ENCODE measurements at regions not wholly inside any gene's neighbourhood (a gene's known extent, or its start where the extent isn't known, plus 50 kb on each side); places are given as distances from the start of the nearest gene placed in this dataset.
A peak's percentile ranks its signal among the peaks of the same experiment; 100 is the strongest.

DNA sequence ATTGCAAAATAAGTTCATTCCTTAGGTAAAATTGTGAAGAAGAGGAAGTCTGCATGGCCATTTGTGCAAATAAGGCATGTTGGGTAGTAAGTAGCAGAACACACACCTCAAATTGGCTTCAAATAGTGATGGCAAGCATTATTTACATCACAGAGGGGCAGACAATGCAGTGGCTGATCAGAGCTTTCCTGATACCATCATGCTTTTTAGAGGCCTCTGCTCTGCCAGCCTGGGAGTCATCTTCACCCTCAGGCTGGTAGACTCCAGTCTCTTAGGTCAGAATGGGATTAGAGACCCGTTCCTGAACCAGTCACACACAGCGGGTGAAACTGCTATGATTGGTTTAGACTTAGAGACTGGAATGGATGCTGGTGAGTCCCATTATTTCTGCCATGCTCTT, 396.0 kb upstream of the MCTP2 start:
- Histone ChIP-seq H3K27ac (no peak overlapping the region), H3K4me1 (no peaks in the 10 kb centered on the region), H3K27me3 (no peaks in the 10 kb centered on the region), H3K4me3 (no peak overlapping the region), H3K9me3 (peaks cover 0 to 2% (median 0%) of the 10 kb centered on the region in 4 donors), H3K36me3 (no peaks in the 10 kb centered on the region)
- no peak for TF ChIP-seq POLR2A (IDR thresholded peaks at IDR 0.05)
- no peak for TF ChIP-seq EP300 (IDR thresholded peaks at IDR 0.05)
- TF ChIP-seq CTCF (IDR thresholded peaks at IDR 0.05): no peak
- 83 to 100% methylated on average over 2 of the region's 2 CpGs for WGBS, 2 donors
- no peak for DNase-seq (ENCODE audit: low spot score in 2 of 2)

- Histone ChIP-seq H3K27ac (no peak overlapping the region), H3K4me3 (no peak overlapping the region), H3K27me3 (no peaks in the 10 kb centered on the region), H3K9me3 (no peaks in the 10 kb centered on the region), H3K36me3 (no peaks in the 10 kb centered on the region), H3K4me1 (no peaks in the 10 kb centered on the region)
- WGBS, 2 donors: 44 to 58% methylated on average over 1 of the region's 1 CpG
- no peak for TF ChIP-seq EP300 (IDR thresholded peaks at IDR 0.05)
- no peak for TF ChIP-seq POLR2A (IDR thresholded peaks at IDR 0.05)
- no peak for TF ChIP-seq CTCF (IDR thresholded peaks at IDR 0.05)
- DNase-seq (ENCODE audit: low spot score in 2 of 2): no peak
Measured at GRCh38 chr15:93831641-93832040, 399.7 kb upstream of the MCTP2 start.

DNA sequence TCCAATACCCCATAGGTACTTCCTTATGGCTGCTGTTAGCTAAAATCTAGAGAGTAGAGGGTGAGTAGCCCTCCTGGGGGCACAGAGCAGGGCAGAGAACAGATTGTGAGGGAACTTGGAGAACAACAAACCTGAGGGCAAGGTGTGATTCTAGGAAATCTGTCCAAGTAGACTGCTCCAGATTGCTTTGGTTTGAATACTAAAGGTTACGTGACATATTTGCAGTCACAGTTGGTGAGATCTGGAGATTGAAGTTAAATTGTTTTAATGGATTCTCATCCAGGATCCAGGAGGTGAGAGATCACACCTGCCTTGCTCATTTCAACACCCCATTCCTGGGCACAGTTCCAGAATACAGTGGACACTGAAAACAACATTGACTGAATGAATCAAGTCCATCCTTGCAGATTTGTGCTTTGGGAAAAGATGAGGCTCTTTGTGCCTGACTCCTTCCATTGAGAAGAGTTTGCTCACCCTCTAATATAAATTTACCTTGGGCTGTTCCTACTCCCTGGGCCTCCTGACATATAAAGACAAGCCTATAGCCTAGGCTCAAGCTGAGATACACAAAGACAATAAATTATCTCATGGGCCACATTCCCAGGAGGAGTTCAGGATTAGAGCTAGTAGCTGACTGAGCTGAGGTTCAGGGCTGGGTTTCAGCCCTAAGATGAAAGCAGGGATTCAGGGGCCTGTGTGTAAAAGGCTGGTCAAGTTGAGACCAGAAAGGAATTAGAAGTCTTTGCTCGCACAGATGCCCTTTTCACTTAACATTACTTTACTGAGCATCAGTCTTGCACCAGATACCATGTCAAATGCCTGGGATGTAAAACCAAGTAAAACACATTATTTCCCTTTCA, 400.9 kb upstream of the MCTP2 start:
- H3K9me3 ChIP-seq: no peaks in the 10 kb centered on the region
- H3K4me1 ChIP-seq: no peaks in the 10 kb centered on the region
- no peak overlapping the region for H3K4me3 ChIP-seq
- no peaks in the 10 kb centered on the region for H3K27me3 ChIP-seq
- no peaks in the 10 kb centered on the region for H3K36me3 ChIP-seq
- WGBS, 2 donors: 92 to 94% methylated on average over 2 of the region's 2 CpGs
- no peak overlapping the region for H3K27ac ChIP-seq
- DNase-seq (ENCODE audit: low spot score in 2 of 2): no peak
- TF ChIP-seq EP300 (IDR thresholded peaks at IDR 0.05) (no peak), POLR2A (IDR thresholded peaks at IDR 0.05) (no peak), CTCF (IDR thresholded peaks at IDR 0.05) (no peak)

DNA sequence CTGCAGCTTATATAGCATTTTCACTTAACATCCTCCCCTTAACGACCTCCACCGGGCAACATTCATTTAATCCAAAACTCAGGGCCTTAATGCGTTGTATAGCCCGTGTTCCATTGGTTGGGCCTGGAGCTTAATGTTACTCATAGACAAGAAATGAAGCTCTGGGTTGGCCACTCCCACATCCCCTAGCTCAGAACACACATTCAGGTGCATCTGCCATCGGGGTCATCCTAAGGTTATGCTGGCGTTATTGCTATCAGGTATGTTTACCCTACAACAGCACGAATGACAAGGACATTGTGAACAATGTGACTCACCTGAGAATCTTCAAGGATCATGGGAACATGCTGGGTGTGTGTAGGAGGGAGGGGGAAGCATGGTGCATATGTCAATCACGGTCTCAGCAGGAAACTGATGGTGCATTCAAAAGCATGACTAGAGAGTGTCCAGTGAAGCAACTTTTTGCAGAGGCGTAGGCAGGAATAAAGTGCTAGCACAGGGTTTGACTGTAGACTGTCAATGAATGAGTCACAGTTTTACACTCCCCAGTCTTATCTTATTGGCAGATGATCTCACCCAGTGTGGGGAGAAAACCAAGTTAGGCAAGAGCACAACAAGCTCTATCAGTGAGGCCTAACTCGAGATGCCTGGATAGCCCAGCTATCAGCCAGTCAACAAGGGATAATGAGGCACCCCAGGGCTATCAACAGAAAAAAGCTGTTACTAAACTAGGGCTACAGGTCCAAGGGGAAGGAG, 402.1 kb upstream of the MCTP2 start:
- peak in 1 of 2 donors; percentile 16 for DNase-seq (ENCODE audit: low spot score in 2 of 2)
- Histone ChIP-seq H3K27me3 (no peaks in the 10 kb centered on the region), H3K4me3 (no peak overlapping the region), H3K4me1 (no peaks in the 10 kb centered on the region), H3K27ac (no peak overlapping the region), H3K36me3 (no peaks in the 10 kb centered on the region), H3K9me3 (no peaks in the 10 kb centered on the region)
- WGBS, 2 donors: 73 to 82% methylated on average over 10 of the region's 10 CpGs
- no peak for TF ChIP-seq CTCF (IDR thresholded peaks at IDR 0.05)
- TF ChIP-seq POLR2A (IDR thresholded peaks at IDR 0.05): no peak
- no peak for TF ChIP-seq EP300 (IDR thresholded peaks at IDR 0.05)

- Histone ChIP-seq H3K27ac (no peak overlapping the region), H3K4me1 (no peaks in the 10 kb centered on the region)
- DNase-seq (ENCODE audit: low spot score in 2 of 2): no peak
Measured at GRCh38 chr15:93826790-93827189, 404.6 kb upstream of the MCTP2 start.

More at GRCh38 chr15:93826790-93827189, 404.6 kb upstream of the MCTP2 start:
- Histone ChIP-seq H3K4me3 (no peak overlapping the region), H3K27me3 (no peaks in the 10 kb centered on the region), H3K9me3 (no peaks in the 10 kb centered on the region), H3K36me3 (no peaks in the 10 kb centered on the region)
- WGBS, 2 donors: 55 to 68% methylated on average over 4 of the region's 4 CpGs
- TF ChIP-seq EP300 (IDR thresholded peaks at IDR 0.05) (no peak), POLR2A (IDR thresholded peaks at IDR 0.05) (no peak)

All from tibial nerve (tissue), 4 donors.